ENCODE measurements at regions not wholly inside any gene's neighbourhood (a gene's known extent, or its start where the extent isn't known, plus 50 kb on each side); places are given as distances from the start of the nearest gene placed in this dataset.

GRCh38 chr2:226351711-226352110 is 447.9 kb downstream of the IRS1 start:
- Histone ChIP-seq H3K9me3 (no peaks in the 10 kb centered on the region), H3K4me1 (no peaks in the 10 kb centered on the region), H3K4me2 (no peak overlapping the region), H3K27ac (no peak overlapping the region), H3K4me3 (no peak overlapping the region)
- ChIA-PET CTCF (no interaction called here), POLR2A (no interaction called here)
- TF ChIP-seq, protein P1, sequence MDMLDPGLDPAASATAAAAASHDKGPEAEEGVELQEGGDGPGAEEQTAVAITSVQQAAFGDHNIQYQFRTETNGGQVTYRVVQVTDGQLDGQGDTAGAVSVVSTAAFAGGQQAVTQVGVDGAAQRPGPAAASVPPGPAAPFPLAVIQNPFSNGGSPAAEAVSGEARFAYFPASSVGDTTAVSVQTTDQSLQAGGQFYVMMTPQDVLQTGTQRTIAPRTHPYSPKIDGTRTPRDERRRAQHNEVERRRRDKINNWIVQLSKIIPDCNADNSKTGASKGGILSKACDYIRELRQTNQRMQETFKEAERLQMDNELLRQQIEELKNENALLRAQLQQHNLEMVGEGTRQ (IDR thresholded peaks at IDR 0.05): no peak
- TF ChIP-seq ESRRA (IDR thresholded peaks at IDR 0.05; ENCODE audit: borderline replicate concordance, low read length) (no peak), CHD2 (IDR thresholded peaks at IDR 0.05; ENCODE audit: low read length, partially characterized antibody) (no peak), ZSCAN20 (CRISPR knock-in tag; IDR thresholded peaks at IDR 0.05) (no peak), NR3C1 (IDR thresholded peaks at IDR 0.05) (no peak), HOXB5 (CRISPR knock-in tag; IDR thresholded peaks at IDR 0.05) (no peak), KDM1A (IDR thresholded peaks at IDR 0.05; ENCODE audit: low read depth) (no peak), TP53 (CRISPR knock-in tag; IDR thresholded peaks at IDR 0.05) (no peak), POLR2AphosphoS2 (conservative IDR thresholded peaks at IDR 0.05; ENCODE audit: low read length) (no peak), RCOR1 (IDR thresholded peaks at IDR 0.05; ENCODE audit: low read depth, low read length) (no peak), JUN (IDR thresholded peaks at IDR 0.05) (no peak), ZC3H11A (IDR thresholded peaks at IDR 0.05) (no peak), HEYL (CRISPR knock-in tag; IDR thresholded peaks at IDR 0.05) (no peak), SMC3 (IDR thresholded peaks at IDR 0.05) (no peak), ZNF302 (CRISPR knock-in tag; IDR thresholded peaks at IDR 0.05) (no peak), RFX5 (IDR thresholded peaks at IDR 0.05) (no peak), BHLHE40 (IDR thresholded peaks at IDR 0.05; ENCODE audit: low read depth, low read length) (no peak), MAZ (IDR thresholded peaks at IDR 0.05; ENCODE audit: borderline replicate concordance, low read depth, low read length) (no peak)
- TF ChIP-seq, protein P2, sequence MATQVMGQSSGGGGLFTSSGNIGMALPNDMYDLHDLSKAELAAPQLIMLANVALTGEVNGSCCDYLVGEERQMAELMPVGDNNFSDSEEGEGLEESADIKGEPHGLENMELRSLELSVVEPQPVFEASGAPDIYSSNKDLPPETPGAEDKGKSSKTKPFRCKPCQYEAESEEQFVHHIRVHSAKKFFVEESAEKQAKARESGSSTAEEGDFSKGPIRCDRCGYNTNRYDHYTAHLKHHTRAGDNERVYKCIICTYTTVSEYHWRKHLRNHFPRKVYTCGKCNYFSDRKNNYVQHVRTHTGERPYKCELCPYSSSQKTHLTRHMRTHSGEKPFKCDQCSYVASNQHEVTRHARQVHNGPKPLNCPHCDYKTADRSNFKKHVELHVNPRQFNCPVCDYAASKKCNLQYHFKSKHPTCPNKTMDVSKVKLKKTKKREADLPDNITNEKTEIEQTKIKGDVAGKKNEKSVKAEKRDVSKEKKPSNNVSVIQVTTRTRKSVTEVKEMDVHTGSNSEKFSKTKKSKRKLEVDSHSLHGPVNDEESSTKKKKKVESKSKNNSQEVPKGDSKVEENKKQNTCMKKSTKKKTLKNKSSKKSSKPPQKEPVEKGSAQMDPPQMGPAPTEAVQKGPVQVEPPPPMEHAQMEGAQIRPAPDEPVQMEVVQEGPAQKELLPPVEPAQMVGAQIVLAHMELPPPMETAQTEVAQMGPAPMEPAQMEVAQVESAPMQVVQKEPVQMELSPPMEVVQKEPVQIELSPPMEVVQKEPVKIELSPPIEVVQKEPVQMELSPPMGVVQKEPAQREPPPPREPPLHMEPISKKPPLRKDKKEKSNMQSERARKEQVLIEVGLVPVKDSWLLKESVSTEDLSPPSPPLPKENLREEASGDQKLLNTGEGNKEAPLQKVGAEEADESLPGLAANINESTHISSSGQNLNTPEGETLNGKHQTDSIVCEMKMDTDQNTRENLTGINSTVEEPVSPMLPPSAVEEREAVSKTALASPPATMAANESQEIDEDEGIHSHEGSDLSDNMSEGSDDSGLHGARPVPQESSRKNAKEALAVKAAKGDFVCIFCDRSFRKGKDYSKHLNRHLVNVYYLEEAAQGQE (IDR thresholded peaks at IDR 0.05): no peak
- TF ChIP-seq, protein P3, sequence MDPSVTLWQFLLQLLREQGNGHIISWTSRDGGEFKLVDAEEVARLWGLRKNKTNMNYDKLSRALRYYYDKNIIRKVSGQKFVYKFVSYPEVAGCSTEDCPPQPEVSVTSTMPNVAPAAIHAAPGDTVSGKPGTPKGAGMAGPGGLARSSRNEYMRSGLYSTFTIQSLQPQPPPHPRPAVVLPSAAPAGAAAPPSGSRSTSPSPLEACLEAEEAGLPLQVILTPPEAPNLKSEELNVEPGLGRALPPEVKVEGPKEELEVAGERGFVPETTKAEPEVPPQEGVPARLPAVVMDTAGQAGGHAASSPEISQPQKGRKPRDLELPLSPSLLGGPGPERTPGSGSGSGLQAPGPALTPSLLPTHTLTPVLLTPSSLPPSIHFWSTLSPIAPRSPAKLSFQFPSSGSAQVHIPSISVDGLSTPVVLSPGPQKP (IDR thresholded peaks at IDR 0.05; ENCODE audit: low read depth, low read length): no peak
- no peak for FAIRE-seq
- WGBS (ENCODE audit: missing lambda C conversion rate): 57% methylated on average over 2 of the region's 2 CpGs
- no peak for DNase-seq (ENCODE audit: low read depth in 1 of 2, low spot score in 1 of 2)
- no peak for ATAC-seq

DNA sequence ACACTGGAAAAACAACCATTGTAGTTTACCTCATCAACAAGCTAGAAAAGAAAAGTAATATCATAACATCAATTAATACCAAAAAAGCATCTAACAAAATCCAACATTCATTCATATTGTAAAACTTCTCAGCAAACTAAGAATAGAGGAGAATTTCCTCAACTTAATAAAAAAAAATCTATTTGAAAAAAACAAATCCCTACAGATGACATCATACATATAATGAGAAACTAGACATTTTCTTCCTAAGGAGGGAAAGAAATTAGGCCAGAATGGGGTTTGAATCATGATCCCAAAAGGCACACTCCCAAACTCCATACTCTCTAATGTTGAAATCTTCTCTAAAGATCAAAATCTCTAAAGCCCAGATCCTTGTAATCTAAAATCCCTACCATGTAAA is 460.0 kb downstream of the IRS1 start:
- no peak for TF ChIP-seq ZNF302 (CRISPR knock-in tag; IDR thresholded peaks at IDR 0.05)
- TF ChIP-seq SREBF2 (IDR thresholded peaks at IDR 0.05): no peak
- TF ChIP-seq E2F6 (IDR thresholded peaks at IDR 0.05; ENCODE audit: borderline replicate concordance, low read depth): no peak
- TF ChIP-seq HDAC2 (IDR thresholded peaks at IDR 0.05): no peak
- TF ChIP-seq, protein P1 (IDR thresholded peaks at IDR 0.05): no peak
- TF ChIP-seq CHD4 (IDR thresholded peaks at IDR 0.05; ENCODE audit: borderline replicate concordance): no peak
- TF ChIP-seq MYC (IDR thresholded peaks at IDR 0.05; ENCODE audit: borderline replicate concordance, low read length): no peak
- no peak for TF ChIP-seq HOXB13 (CRISPR knock-in tag; IDR thresholded peaks at IDR 0.05; ENCODE audit: low read depth)
- TF ChIP-seq EP300 (IDR thresholded peaks at IDR 0.05): no peak
- peaks cover 8% of the 10 kb centered on the region; the same call in 1 of the 3 replicates for H3K4me1 ChIP-seq
- ATAC-seq (no peak), FAIRE-seq (no peak), DNase-seq (ENCODE audit: low read depth in 1 of 2, low spot score in 1 of 2) (no peak)
- no peak overlapping the region for H3K27ac ChIP-seq
- no peak overlapping the region for H3K4me3 ChIP-seq
- H3K9me3 ChIP-seq: no peaks in the 10 kb centered on the region
- no peak overlapping the region for H3K4me2 ChIP-seq
- CTCF ChIA-PET: no interaction called here
- POLR2A ChIA-PET: no interaction called here

Data from A549 (cell line).